Stomach (tissue), 4 donors: ENCODE measurements at regions not wholly inside any gene's neighbourhood (a gene's known extent, or its start where the extent isn't known, plus 50 kb on each side); places are given as distances from the start of the nearest gene placed in this dataset.

Experiments
- POLR2A ChIP-seq, 4 donors: fragments of 450-650 bp; IDR thresholded peaks; one replicate each; pipeline ENCODE4 v1.6.1; 2016; ENCODE audit warnings: antibody characterized with exemption in 4 of 4, control low read depth in 2 of 4, mild to moderate bottlenecking in 1 of 4, moderate library complexity in 1 of 4
- POLR2AphosphoS5 ChIP-seq, 3 donors: sonication (generic); formaldehyde crosslinking; IDR thresholded peaks; one replicate each; pipeline ENCODE4 v1.6.1; 2016; ENCODE audit warnings: antibody characterized with exemption in 3 of 3
- TF ChIP-seq, protein P1 (sequence below), 7 experiments: fragments of 450-650 bp in 4 of 7; fragments of 200-600 bp in 3 of 7; sonication (generic) in 3 of 7; IDR thresholded peaks; one replicate each; pipeline ENCODE4 v1.5.1; 2016 to 2019; ENCODE audit warnings: antibody characterized with exemption in 7 of 7, control low read depth in 2 of 7, mild to moderate bottlenecking in 1 of 7

DNA sequence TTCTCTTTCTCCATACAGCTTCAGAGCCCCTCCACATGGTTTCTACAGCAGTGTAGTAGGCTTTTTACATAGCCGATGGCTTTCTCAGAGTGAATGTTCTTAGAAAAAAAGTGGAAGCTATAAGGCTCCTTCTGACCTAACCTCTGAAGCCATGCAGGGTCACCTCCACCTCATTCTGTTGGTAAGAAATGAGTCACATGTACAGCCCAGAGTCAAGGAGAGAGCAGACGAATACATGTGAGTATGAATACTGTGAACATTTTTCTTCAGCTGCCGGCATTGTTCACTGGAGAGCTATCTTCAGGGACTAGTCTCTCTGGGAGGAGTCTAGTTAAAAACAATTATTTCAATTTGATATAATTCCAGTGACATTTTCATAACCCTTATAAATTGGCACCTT, 68.2 kb upstream of the THRB start:
- TF ChIP-seq, protein P1, sequence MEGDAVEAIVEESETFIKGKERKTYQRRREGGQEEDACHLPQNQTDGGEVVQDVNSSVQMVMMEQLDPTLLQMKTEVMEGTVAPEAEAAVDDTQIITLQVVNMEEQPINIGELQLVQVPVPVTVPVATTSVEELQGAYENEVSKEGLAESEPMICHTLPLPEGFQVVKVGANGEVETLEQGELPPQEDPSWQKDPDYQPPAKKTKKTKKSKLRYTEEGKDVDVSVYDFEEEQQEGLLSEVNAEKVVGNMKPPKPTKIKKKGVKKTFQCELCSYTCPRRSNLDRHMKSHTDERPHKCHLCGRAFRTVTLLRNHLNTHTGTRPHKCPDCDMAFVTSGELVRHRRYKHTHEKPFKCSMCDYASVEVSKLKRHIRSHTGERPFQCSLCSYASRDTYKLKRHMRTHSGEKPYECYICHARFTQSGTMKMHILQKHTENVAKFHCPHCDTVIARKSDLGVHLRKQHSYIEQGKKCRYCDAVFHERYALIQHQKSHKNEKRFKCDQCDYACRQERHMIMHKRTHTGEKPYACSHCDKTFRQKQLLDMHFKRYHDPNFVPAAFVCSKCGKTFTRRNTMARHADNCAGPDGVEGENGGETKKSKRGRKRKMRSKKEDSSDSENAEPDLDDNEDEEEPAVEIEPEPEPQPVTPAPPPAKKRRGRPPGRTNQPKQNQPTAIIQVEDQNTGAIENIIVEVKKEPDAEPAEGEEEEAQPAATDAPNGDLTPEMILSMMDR (IDR thresholded peaks at IDR 0.05) = no peak
- TF ChIP-seq POLR2AphosphoS5 (IDR thresholded peaks at IDR 0.05) (no peak), POLR2A (IDR thresholded peaks at IDR 0.05) (no peak)
